HEK293 (cell line): ENCODE measurements at regions not wholly inside any gene's neighbourhood (a gene's known extent, or its start where the extent isn't known, plus 50 kb on each side); places are given as distances from the start of the nearest gene placed in this dataset.

Source experiments
- CTCF ChIA-PET: fragments of 350-600 bp; formaldehyde crosslinking; extraction: SDS; loops from one replicate; lab custom pipeline; 2021; ENCODE audit warnings: antibody characterized with exemption; lab: Yijun Ruan, JAX
- POLR2A ChIA-PET: fragments of 300-600 bp; formaldehyde crosslinking; extraction: SDS; loops from one replicate; lab custom pipeline; 2020; ENCODE audit warnings: antibody characterized with exemption, inconsistent platforms; lab: Yijun Ruan, JAX
- H3K27ac ChIP-seq: fragments of 200-500 bp; sonication (Bioruptor generic); 2 replicates; pipeline ENCODE4 v1.5.1; 2014; ENCODE audit warnings: low read depth, low read length, control low read depth, inconsistent platforms; ENCODE audit errors: extremely low read depth
- H3K36me3 ChIP-seq, 2 experiments: fragments of 200-500 bp in 1 of 2; sonication (Bioruptor generic) in 1 of 2; 1 replicate in 1 of 2; 2 replicates in 1 of 2; pipeline ENCODE4 v1.5.1; 2014 to 2017; ENCODE audit warnings: inconsistent platforms in 2 of 2, low read length in 2 of 2; ENCODE audit not compliant: control insufficient read depth in 2 of 2, insufficient read depth in 1 of 2
- H3K4me1 ChIP-seq: fragments of 200-500 bp; sonication (Bioruptor generic); 2 replicates; pipeline ENCODE4 v1.5.1; 2014; ENCODE audit warnings: mild to moderate bottlenecking, low read length, inconsistent platforms; ENCODE audit not compliant: control insufficient read depth, insufficient read depth
- H3K4me3 ChIP-seq: 2 replicates; pipeline ENCODE4 v1.5.1; 2011; ENCODE audit warnings: low read depth, mild to moderate bottlenecking, control low read depth, low read length, moderate library complexity
- H3K9me3 ChIP-seq: fragments of 200-500 bp; sonication (Bioruptor generic); 2 replicates; pipeline ENCODE4 v1.5.1; 2014; ENCODE audit warnings: low read depth, low read length, inconsistent platforms; ENCODE audit not compliant: control insufficient read depth, insufficient read depth
- GLI4 ChIP-seq: fragments of 450-650 bp; formaldehyde crosslinking; IDR thresholded peaks from 2 replicates; pipeline ENCODE4 v1.5.1; 2016; ENCODE audit warnings: missing biosample characterization, missing genetic modification characterization
- PRDM2 ChIP-seq: fragments of 450-650 bp; formaldehyde crosslinking; IDR thresholded peaks from 2 replicates; pipeline ENCODE4 v1.5.1; 2016; ENCODE audit warnings: missing biosample characterization, missing genetic modification characterization, borderline replicate concordance
- SALL2 ChIP-seq: fragments of 450-650 bp; formaldehyde crosslinking; IDR thresholded peaks from 2 replicates; pipeline ENCODE4 v1.5.0; 2017; ENCODE audit warnings: missing biosample characterization, mild to moderate bottlenecking, missing genetic modification characterization, borderline replicate concordance
- YY2 ChIP-seq: fragments of 450-650 bp; formaldehyde crosslinking; IDR thresholded peaks from 2 replicates; pipeline ENCODE4 v1.5.1; 2016; ENCODE audit warnings: missing biosample characterization, missing genetic modification characterization
- ZBTB10 ChIP-seq: fragments of 450-650 bp; formaldehyde crosslinking; IDR thresholded peaks from 2 replicates; pipeline ENCODE4 v1.5.1; 2016; ENCODE audit warnings: missing biosample characterization, missing genetic modification characterization
- ZFP69B ChIP-seq: fragments of 450-650 bp; formaldehyde crosslinking; IDR thresholded peaks from 2 replicates; pipeline ENCODE4 v1.5.1; 2016; ENCODE audit warnings: missing biosample characterization, missing genetic modification characterization
- ZNF112 ChIP-seq: fragments of 450-650 bp; formaldehyde crosslinking; IDR thresholded peaks from 2 replicates; pipeline ENCODE4 v1.5.0; 2017; ENCODE audit warnings: missing biosample characterization, missing genetic modification characterization
- ZNF133 ChIP-seq: fragments of 450-650 bp; formaldehyde crosslinking; IDR thresholded peaks from 2 replicates; pipeline ENCODE4 v1.5.1; 2016; ENCODE audit warnings: missing biosample characterization, missing genetic modification characterization
- ZNF140 ChIP-seq: fragments of 450-650 bp; formaldehyde crosslinking; IDR thresholded peaks from 2 replicates; pipeline ENCODE4 v1.5.1; 2016; ENCODE audit warnings: missing biosample characterization, missing genetic modification characterization
- ZNF433 ChIP-seq: fragments of 450-650 bp; formaldehyde crosslinking; IDR thresholded peaks from 2 replicates; pipeline ENCODE4 v1.5.1; 2016; ENCODE audit warnings: missing biosample characterization, missing genetic modification characterization, low read depth
- ZNF544 ChIP-seq: fragments of 450-650 bp; formaldehyde crosslinking; IDR thresholded peaks from 2 replicates; pipeline ENCODE4 v1.5.0; 2017; ENCODE audit warnings: missing biosample characterization, missing genetic modification characterization
- ZNF549 ChIP-seq: fragments of 450-650 bp; IDR thresholded peaks from 2 replicates; pipeline ENCODE4 v1.5.1; 2018; ENCODE audit warnings: missing biosample characterization, missing genetic modification characterization, mild to moderate bottlenecking, inconsistent platforms, moderate library complexity
- ZNF558 ChIP-seq: fragments of 450-650 bp; formaldehyde crosslinking; IDR thresholded peaks from 2 replicates; pipeline ENCODE4 v1.5.1; 2016; ENCODE audit warnings: missing biosample characterization, missing genetic modification characterization
- ZNF580 ChIP-seq: fragments of 450-650 bp; formaldehyde crosslinking; IDR thresholded peaks from 2 replicates; pipeline ENCODE4 v1.5.1; 2016; ENCODE audit warnings: missing biosample characterization, missing genetic modification characterization
- ZNF600 ChIP-seq: fragments of 450-650 bp; formaldehyde crosslinking; IDR thresholded peaks from 2 replicates; pipeline ENCODE4 v1.5.1; 2016; ENCODE audit warnings: missing biosample characterization, missing genetic modification characterization
- ZXDB ChIP-seq: fragments of 450-650 bp; formaldehyde crosslinking; IDR thresholded peaks from 2 replicates; pipeline ENCODE4 v1.5.1; 2016; ENCODE audit warnings: missing biosample characterization, missing genetic modification characterization
- TF ChIP-seq, protein P1 (sequence below): fragments of 450-650 bp; formaldehyde crosslinking; IDR thresholded peaks from 2 replicates; pipeline ENCODE4 v1.5.1; 2017; ENCODE audit warnings: missing biosample characterization, missing genetic modification characterization
- TF ChIP-seq, protein P2 (sequence below): fragments of 450-650 bp; formaldehyde crosslinking; IDR thresholded peaks from 2 replicates; pipeline ENCODE4 v1.5.1; 2016; ENCODE audit warnings: missing biosample characterization, missing genetic modification characterization

GRCh38 chr16:52114379-52114778 lies 432.6 kb downstream of the TOX3 start:
- no peaks in the 10 kb centered on the region for H3K9me3 ChIP-seq
- no peak overlapping the region for H3K4me3 ChIP-seq
- ChIA-PET POLR2A (interaction anchor here (0.7 kb wide), 1 partner anchor 731 kb away, joined by 3 read pairs; no protein-coding TSS in a partner anchor), CTCF (no interaction called here)
- H3K27ac ChIP-seq: no peak overlapping the region
- TF ChIP-seq ZFP69B (tag by site-specific recombination) (no peak), ZNF112 (tag by site-specific recombination) (no peak), ZNF558 (tag by site-specific recombination) (no peak), ZNF600 (tag by site-specific recombination) (no peak), ZNF133 (no peak), ZNF140 (tag by site-specific recombination) (no peak), ZNF549 (tag by site-specific recombination) (no peak), PRDM2 (tag by site-specific recombination) (no peak), YY2 (no peak), ZNF544 (no peak), ZNF433 (tag by site-specific recombination) (no peak), SALL2 (tag by site-specific recombination) (no peak), ZXDB (tag by site-specific recombination) (no peak), ZNF580 (tag by site-specific recombination) (no peak), GLI4 (no peak), ZBTB10 (tag by site-specific recombination) (no peak)
- TF ChIP-seq, protein P1, sequence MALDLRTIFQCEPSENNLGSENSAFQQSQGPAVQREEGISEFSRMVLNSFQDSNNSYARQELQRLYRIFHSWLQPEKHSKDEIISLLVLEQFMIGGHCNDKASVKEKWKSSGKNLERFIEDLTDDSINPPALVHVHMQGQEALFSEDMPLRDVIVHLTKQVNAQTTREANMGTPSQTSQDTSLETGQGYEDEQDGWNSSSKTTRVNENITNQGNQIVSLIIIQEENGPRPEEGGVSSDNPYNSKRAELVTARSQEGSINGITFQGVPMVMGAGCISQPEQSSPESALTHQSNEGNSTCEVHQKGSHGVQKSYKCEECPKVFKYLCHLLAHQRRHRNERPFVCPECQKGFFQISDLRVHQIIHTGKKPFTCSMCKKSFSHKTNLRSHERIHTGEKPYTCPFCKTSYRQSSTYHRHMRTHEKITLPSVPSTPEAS (tag by site-specific recombination): no peak
- TF ChIP-seq, protein P2, sequence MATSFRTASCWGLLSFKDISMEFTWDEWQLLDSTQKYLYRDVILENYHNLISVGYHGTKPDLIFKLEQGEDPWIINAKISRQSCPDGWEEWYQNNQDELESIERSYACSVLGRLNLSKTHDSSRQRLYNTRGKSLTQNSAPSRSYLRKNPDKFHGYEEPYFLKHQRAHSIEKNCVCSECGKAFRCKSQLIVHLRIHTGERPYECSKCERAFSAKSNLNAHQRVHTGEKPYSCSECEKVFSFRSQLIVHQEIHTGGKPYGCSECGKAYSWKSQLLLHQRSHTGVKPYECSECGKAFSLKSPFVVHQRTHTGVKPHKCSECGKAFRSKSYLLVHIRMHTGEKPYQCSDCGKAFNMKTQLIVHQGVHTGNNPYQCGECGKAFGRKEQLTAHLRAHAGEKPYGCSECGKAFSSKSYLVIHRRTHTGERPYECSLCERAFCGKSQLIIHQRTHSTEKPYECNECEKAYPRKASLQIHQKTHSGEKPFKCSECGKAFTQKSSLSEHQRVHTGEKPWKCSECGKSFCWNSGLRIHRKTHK (tag by site-specific recombination): no peak
- no peaks in the 10 kb centered on the region for H3K4me1 ChIP-seq
- H3K36me3 ChIP-seq: no peaks in the 10 kb centered on the region
